ENCODE measurements at regions not wholly inside any gene's neighbourhood (a gene's known extent, or its start where the extent isn't known, plus 50 kb on each side); places are given as distances from the start of the nearest gene placed in this dataset.
"Not testable (repeated sequence)": the region's sequence is repeated elsewhere in the genome, so short reads cannot be mapped to it uniquely, and the experiment has no call there.

DNA sequence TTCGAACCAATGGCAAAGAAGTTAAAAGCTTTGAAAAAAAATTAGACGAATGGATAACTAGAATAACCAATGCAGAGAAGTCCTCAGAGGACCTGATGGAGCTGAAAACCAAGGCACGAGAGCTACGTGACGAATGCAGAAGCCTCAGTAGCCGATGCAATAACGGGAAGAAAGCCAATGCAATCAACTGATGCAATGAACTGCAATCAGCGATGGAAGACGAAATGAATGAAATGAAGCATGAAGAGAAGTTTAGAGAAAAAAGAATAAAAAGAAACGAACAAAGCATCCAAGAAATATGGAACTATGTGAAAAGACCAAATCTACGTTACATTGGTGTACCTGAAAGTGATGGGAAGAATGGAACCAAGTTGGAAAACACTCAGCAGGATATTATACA lies 52.6 kb upstream of the MRPS30 start:
- DNase-seq, result not testable (repeated sequence)

DNA sequence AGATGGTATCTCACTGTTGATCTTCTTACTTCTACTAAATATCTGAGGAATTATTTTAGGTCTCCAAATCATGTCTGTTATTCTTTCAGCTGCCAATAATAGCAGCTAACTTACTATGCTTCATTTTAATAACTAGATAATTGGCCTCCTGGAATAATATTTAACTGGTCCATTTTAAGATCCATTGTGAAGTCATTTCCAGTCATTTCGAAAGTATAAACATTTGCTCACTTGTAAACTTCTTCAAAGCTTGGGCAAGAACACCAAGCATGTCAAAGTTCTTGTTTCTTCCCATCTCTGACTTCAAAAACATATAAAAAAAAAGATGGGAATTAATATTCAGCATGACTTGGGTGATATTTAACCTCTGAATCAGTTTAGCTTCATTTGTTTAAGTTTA lies 61.4 kb upstream of the MRPS30 start:
- no peak for DNase-seq

GRCh38 chr5:44740660-44741059 lies 68.1 kb upstream of the MRPS30 start:
- no peak for DNase-seq

- no peak for DNase-seq
Measured at GRCh38 chr5:44729536-44729935, 79.2 kb upstream of the MRPS30 start.

DNA sequence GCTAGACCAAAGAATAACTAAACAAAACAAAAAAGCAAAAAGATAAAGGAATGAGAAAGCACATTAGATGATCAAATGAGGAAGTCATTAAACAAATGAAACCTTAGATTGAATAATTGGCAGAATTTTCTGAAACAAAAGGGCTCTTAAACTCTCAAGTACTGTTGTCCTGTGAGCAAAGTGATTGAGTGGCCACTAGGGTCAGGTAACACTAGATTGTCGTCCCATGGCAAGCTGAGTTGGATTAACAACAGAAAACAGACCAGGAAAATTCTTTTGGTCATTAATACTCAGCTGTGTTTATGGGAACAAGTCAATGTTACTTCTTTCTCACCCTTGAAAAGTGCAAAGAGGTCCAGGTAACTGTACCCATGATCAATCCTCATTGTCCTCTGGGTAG lies 81.6 kb upstream of the MRPS30 start:
- no peak for DNase-seq

DNA sequence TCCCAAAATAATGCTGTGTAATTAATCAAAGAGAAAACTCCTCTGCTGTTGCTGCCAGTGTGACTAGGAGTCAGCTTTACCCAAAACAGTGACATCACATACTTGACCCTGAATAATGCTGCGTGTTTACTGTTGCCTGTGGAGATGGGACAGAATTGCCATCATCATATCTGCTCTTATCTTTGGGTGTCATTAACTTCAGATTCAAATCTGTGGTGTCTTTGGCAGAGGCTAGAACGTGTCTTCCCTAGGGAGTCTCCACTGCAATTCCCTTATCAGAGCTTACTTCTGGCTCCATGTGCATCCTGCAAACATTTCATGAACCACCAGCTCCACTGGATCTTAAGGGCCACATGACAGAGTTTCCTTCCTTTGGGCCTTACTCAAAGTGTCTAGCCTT lies 88.9 kb upstream of the MRPS30 start:
- DNase-seq, result no peak

GRCh38 chr5:44714871-44715561 lies 93.7 kb upstream of the MRPS30 start:
- no peak for DNase-seq

DNA sequence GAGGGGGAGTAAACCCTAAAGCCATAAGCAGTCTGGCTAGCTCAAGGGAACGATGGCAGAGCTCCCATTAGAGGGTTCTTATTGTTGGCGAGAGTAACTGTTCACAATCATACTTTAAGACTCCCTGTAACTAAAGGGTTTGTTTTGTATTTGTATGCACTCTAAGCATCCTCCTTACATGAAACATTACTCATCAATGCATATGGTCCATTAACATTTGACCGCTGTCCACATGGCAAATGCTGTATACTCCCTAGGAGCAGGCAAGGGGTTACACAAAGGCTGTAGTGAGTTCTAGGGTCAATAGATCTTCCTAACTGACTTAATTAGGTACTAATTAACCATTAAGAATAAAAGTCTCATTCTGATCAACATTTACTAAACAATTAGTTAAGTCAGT lies 95.3 kb upstream of the MRPS30 start:
- no peak for DNase-seq

GRCh38 chr5:44711901-44712300 lies 96.8 kb upstream of the MRPS30 start:
- no peak for DNase-seq

DNA sequence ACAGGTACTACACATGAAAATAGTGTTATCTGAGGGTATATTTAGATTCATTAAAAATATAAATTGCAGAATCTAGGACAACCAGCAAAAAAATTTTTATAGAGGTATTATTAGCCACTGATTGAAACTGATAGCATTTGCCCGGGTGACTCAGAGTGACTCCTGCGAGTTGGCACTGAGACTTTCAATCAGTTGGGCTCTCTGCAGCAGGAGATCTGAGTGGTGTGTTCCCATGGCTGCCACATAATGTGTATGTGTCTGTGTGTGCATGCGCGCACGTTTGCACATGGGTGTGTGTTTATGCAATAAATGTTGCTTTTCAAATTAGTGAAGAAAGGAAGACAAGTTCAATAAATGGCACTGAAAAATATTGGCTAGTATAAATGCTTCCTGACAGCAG lies 100.1 kb upstream of the MRPS30 start:
- no peak for DNase-seq

GRCh38 chr5:44707721-44708120 lies 101.0 kb upstream of the MRPS30 start:
- DNase-seq, result no peak

- no peak for DNase-seq
Measured at GRCh38 chr5:44697025-44697424, 111.7 kb upstream of the MRPS30 start.

DNA sequence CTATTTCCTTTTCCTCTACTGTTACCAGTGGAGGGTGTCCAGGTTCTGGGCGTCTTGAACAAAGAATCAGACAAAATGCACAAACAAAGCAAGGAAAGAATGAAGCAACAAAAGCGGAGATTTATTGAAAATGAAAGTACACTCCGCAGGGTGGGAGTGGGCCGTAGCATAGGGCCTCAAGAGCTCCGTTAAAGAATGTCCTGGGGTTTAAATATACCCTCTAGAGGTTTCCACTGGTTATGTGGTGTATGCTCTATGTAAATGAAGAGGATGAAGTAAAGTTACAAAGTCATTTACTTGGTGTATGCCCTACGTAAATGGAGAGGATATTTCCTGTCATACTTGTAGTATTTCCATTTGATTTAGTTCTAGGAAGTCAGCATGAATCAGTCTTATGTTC lies 113.5 kb upstream of the MRPS30 start:
- DNase-seq, result no peak

- no peak for DNase-seq
Measured at GRCh38 chr5:44691802-44692201, 116.9 kb upstream of the MRPS30 start.

DNA sequence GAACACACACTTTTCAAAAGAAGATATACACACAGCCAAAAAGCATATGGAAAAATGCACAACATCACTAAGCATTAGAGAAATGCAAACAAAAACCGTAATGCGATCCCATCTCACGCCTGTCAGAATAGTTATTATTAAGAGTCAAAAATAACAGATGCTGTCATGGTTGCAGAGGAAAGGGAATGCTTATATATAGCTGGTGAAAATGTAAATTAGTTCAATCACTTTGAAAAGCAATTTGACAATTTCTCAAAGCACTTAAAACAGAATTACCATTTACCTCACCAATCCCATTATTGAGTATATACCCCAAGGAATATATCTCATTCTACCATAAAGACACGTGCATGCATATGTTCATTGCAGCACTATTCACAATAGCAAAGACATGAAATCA lies 126.8 kb upstream of the MRPS30 start:
- no peak for DNase-seq

DNA sequence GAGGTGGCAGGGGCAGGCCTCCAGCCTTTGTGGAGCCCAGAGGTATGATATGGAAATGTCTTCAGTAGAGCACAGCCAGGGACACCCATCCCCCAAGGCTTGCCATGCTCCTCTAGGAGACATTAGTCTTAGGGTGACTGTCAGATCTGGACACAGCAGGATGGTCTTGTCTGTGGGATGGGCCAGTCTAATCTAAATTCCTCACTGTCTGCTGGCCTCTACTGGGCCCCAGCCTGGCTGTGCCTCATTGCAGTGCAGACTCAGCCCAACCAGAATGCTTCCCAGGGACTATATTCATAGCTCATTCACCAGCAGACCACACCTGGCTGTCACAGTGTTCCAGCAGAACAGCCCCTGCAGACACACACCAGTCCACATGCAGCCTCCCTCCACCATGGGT lies 129.5 kb upstream of the MRPS30 start:
- DNase-seq, result no peak

DNA sequence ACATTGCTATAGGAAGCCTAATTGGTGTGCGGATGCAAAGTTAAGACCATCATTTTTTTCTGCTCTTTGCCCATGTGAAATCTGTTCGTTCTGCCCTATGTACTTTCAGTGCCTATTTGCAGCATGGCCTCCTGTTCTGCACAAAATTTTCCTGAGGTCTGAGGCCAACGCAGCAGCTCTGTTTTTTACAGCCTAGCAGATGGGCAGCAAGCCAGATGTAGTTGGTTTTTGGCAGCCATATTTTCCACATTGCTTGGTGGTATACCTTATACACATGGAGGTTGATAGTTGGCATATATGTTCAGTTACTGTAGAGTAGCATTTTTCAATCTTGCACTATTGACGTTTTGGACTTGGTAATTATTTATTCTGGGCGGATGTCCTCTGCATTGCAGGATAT lies 133.5 kb upstream of the MRPS30 start:
- no peak for DNase-seq

- DNase-seq, result no peak
Measured at GRCh38 chr5:44674461-44674860, 134.3 kb upstream of the MRPS30 start.

DNA sequence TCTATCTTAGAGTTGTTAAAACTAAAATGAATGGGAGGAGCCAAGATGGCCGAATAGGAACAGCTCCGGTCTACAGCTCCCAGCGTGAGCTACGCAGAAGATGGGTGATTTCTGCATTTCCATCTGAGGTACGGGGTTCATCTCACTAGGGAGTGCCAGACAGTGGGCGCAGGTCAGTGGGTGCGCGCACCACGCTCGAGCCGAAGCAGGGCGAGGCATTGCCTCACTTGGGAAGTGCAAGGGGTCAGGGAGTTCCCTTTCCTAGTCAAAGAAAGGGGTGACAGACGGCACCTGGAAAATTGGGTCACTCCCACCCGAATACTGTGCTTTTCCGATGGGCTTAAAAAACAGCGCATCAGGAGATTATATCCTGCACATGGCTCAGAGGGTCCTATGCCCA lies 140.3 kb upstream of the MRPS30 start:
- not testable (repeated sequence) for DNase-seq

- DNase-seq, result no peak
Measured at GRCh38 chr5:44665101-44665701, 143.5 kb upstream of the MRPS30 start.

DNA sequence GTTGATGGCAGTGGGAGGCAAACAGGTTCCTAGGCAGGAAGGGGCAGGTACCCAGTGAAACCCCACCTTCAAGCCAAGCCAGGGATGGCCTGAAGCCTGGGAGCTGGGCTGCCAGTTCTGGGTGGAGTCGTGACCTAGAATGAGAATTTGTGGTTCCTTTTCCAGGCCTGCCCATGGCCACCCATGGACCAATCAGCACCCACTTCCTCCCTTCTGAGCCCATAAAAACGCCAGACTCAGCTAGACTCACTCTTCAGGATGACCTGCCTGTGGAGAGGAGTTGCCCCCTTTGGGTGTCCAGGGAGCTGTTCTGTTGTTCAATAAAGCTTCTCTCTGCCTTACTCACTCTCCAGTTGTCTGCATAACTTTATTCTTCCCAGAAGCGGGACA lies 144.0 kb upstream of the MRPS30 start:
- no peak for DNase-seq

DNA sequence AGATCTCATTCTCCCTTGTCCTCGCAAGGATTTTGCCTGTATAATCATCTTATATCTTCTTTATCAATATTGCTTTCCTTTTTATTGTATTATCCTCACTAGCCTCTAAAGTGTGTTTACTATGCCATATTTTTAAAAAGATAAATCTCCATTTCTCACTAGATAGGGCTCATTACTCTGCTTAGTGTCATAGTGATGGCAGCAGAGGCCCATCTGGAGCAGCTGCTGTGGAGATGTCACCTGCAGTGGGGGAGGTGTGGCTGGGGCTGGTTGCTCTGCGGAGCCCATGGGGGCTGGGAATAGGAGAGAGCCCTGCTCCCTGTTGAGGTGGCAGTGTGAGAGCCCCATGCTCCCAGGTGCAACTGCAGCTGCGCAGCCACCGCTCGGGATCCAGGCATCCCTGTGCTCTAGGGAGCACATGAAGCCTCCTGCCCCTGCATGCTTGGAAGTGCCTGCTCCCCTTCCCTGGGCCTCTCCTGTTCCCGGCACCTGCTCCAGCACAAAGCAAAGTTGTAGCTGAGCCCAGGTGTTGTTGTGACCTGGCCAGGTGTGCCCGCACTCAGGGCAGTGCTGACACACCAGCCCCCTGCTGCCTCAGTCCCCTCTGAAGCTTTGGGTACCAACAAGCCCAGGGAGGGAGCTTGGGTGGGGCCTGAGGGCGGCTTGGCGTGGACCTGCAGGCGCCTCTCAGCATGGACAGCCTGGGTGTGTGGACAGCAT lies 144.6 kb upstream of the MRPS30 start:
- DNase-seq, result no peak

DNA sequence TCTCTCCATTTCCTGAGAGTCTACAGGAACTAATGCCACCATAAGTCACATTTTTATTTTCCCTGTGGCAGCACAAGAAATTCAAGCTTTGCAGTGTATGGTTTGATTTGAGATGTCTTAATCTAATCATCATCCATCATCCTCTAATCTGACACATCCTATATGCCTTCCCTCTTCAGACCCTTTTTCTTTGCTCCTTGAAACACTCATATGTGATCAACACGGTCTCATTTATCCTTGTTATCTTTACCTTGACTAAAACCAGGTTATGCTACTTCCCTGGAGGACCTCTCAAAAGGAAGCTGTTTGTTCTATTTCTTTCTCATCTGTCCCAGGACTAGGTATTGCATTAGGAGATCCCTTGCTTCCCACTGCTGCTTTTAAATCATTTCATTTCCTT lies 146.9 kb upstream of the MRPS30 start:
- no peak for DNase-seq

- DNase-seq, result no peak
Measured at GRCh38 chr5:44660251-44660650, 148.5 kb upstream of the MRPS30 start.

GRCh38 chr5:44659334-44659733 lies 149.4 kb upstream of the MRPS30 start:
- DNase-seq, result no peak
